ENCODE measurements at regions not wholly inside any gene's neighbourhood (a gene's known extent, or its start where the extent isn't known, plus 50 kb on each side); places are given as distances from the start of the nearest gene placed in this dataset.
A peak's percentile ranks its signal among the peaks of the same experiment; 100 is the strongest.
"Not testable (repeated sequence)": the region's sequence is repeated elsewhere in the genome, so short reads cannot be mapped to it uniquely, and the experiment has no call there.

- no peak for DNase-seq
Observed at GRCh38 chr9:82052081-82052480, 63.5 kb downstream of the SPATA31D1 start.

GRCh38 chr9:82054264-82055015, 65.9 kb downstream of the SPATA31D1 start:
- DNase-seq, result no peak

- DNase-seq, result no peak
Observed at GRCh38 chr9:82057805-82058204, 69.2 kb downstream of the SPATA31D1 start.

- DNase-seq, result not testable (repeated sequence)
Observed at GRCh38 chr9:82061801-82062200, 73.2 kb downstream of the SPATA31D1 start.

- DNase-seq, result no peak
Observed at GRCh38 chr9:82062245-82062644, 73.7 kb downstream of the SPATA31D1 start.

- no peak for DNase-seq
Observed at GRCh38 chr9:82073551-82074543, 85.3 kb downstream of the SPATA31D1 start.

GRCh38 chr9:82080265-82080664, 91.7 kb downstream of the SPATA31D1 start:
- no peak for DNase-seq

GRCh38 chr9:82081496-82081895, 92.9 kb downstream of the SPATA31D1 start:
- peak; percentile 7 for DNase-seq

- no peak for DNase-seq
Observed at GRCh38 chr9:82082563-82082962, 94.0 kb downstream of the SPATA31D1 start.

- no peak for DNase-seq
Observed at GRCh38 chr9:82088591-82088990, 100.0 kb downstream of the SPATA31D1 start.

- no peak for DNase-seq
Observed at GRCh38 chr9:82090046-82090445, 101.5 kb downstream of the SPATA31D1 start.

GRCh38 chr9:82091100-82091499, 102.5 kb downstream of the SPATA31D1 start:
- DNase-seq, result no peak

GRCh38 chr9:82091610-82092009, 103.0 kb downstream of the SPATA31D1 start:
- no peak for DNase-seq

GRCh38 chr9:82101475-82101874, 112.9 kb downstream of the SPATA31D1 start:
- DNase-seq, result no peak

- no peak for DNase-seq
Observed at GRCh38 chr9:82104252-82104651, 115.7 kb downstream of the SPATA31D1 start.

- no peak for DNase-seq
Observed at GRCh38 chr9:82105729-82106128, 117.2 kb downstream of the SPATA31D1 start.

- DNase-seq, result no peak
Observed at GRCh38 chr9:82106536-82106935, 118.0 kb downstream of the SPATA31D1 start.

- DNase-seq, result no peak
Observed at GRCh38 chr9:82108474-82108873, 119.9 kb downstream of the SPATA31D1 start.

GRCh38 chr9:82108941-82109340, 120.4 kb downstream of the SPATA31D1 start:
- DNase-seq, result no peak

- DNase-seq, result peak; percentile 36
Observed at GRCh38 chr9:82109626-82110025, 121.1 kb downstream of the SPATA31D1 start.

GRCh38 chr9:82110881-82111280, 122.3 kb downstream of the SPATA31D1 start:
- DNase-seq, result no peak

GRCh38 chr9:82115331-82115730, 126.8 kb downstream of the SPATA31D1 start:
- DNase-seq, result no peak

GRCh38 chr9:82115900-82116299, 127.3 kb downstream of the SPATA31D1 start:
- no peak for DNase-seq

GRCh38 chr9:82116556-82116955, 128.0 kb downstream of the SPATA31D1 start:
- no peak for DNase-seq
